HG02588 (cell line): ENCODE measurements at regions not wholly inside any gene's neighbourhood (a gene's known extent, or its start where the extent isn't known, plus 50 kb on each side); places are given as distances from the start of the nearest gene placed in this dataset.
A peak's percentile ranks its signal among the peaks of the same experiment; 100 is the strongest.
"Not testable (repeated sequence)": the region's sequence is repeated elsewhere in the genome, so short reads cannot be mapped to it uniquely, and the experiment has no call there.

Experiments
- ATAC-seq: cut with Tn5 transposase; IDR thresholded peaks from one replicate; pipeline ENCODE4 v1.9.1; 2021; ENCODE audit warnings: mild to moderate bottlenecking, moderate library complexity; ENCODE audit not compliant: unreplicated experiment

DNA sequence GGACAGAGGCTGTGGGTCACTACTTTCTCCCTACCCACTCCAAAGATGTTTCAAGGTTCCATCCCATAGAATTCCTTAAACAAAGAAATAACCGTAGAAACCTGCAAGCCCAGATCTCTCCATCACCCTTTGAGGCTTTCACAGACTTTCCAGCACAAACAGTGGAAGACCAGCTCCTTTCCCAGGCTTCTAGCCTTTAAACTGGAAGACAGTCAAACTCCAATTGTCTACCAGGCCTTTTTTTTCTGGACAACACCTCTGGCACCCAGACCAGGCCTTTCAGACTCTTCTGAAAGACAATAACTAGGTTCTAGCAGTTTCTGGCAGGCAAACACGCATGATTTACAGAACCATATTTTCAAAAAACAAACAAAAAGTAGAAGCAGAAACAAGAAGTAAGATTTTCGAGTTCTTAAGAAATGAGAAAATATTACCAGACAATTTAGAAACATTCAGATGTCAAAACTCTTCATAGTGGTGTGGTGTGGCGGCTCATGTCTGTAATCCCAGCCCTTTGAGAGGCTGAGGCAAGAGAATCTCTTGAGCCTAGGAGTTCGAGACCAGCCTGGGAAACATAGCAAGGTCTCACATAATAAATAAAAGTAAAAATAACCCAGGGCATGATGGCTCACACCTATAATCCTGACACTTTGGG is 73.0 kb upstream of the EPCAM start:
- ATAC-seq, result no peak

- no peak for ATAC-seq
Observed at GRCh38 chr2:47295131-47295980, 73.8 kb upstream of the EPCAM start.

- ATAC-seq, result no peak
Observed at GRCh38 chr2:47293976-47294375, 75.1 kb upstream of the EPCAM start.

- no peak for ATAC-seq
Observed at GRCh38 chr2:47288864-47289263, 80.2 kb upstream of the EPCAM start.

- ATAC-seq, result no peak
Observed at GRCh38 chr2:47283659-47284058, 85.5 kb upstream of the EPCAM start.

DNA sequence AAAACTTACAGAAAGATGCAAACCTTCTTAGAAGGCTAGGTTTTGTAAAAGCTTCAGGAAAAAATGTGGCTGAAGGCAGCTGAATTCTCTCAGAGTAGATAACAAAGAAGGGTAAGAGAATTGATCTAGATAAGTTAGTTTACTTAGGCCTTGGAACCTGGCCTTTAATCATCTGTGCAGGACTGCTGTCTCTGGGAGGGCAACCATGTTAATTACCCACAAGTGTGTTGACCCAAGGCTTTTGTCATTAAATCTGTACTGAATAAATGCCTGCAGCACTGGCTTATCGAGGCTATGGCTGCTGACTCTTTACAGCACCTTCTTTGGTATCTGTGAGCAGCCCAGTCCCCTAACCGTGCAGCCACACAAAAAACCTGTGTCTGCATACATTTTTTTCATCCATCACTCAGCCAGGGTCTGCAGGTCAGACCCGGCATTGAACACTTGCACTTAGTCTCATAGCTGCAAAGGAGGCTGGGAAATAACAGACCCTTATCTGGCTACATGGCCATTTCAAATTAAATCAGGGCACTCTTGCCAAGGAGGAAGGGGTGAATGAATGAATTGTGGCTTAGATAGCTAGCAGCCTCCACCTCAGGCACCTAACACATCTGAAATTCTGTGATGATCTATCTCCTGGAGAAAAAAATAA is 86.4 kb upstream of the EPCAM start:
- no peak for ATAC-seq

GRCh38 chr2:47279525-47279924 is 89.6 kb upstream of the EPCAM start:
- ATAC-seq, result not testable (repeated sequence)

GRCh38 chr2:47277987-47278386 is 91.1 kb upstream of the EPCAM start:
- no peak for ATAC-seq

GRCh38 chr2:47277187-47277586 is 91.9 kb upstream of the EPCAM start:
- ATAC-seq, result no peak

- ATAC-seq, result no peak
Observed at GRCh38 chr2:47276061-47276460, 93.0 kb upstream of the EPCAM start.

DNA sequence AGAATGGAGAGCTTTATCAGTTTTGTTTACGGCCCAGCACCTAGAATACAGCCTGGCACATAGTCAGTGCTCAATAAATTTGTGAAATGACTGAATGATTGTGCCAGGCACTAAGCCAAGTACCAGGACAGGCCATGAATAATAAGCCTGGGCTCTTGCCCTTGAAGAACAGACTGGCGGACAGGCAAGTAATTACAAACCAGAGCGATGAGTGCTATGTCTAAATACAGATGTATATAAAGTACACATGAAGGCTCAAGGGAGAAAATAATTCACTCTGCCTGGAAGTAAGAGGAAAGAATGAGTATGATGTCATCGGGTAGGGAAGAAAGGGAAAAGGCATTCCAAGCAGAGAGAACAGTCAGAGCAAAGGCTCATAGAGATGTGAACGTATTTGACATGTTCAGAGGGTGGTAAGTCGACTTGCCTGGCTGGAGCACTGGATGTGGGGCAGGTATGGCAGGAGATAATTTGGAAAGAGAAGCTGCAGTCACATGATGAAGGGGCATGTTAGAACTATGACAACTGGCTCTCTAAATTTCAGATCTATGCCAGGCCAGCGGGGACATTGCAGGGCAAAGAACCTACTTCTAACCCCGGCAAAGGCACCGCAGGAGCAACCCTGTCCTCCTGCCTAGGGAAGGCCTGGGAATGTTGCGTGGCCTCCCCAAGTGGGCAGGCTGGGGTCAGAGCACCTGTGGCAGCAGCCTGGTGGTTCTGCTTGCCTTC is 94.9 kb upstream of the EPCAM start:
- no peak for ATAC-seq

GRCh38 chr2:47272905-47273758 is 96.0 kb upstream of the EPCAM start:
- no peak for ATAC-seq

GRCh38 chr2:47272031-47272864 is 95.9 kb upstream of the CALM2 start:
- peak; percentile 74 for ATAC-seq

GRCh38 chr2:47271054-47272000 is 95.0 kb upstream of the CALM2 start:
- no peak for ATAC-seq

DNA sequence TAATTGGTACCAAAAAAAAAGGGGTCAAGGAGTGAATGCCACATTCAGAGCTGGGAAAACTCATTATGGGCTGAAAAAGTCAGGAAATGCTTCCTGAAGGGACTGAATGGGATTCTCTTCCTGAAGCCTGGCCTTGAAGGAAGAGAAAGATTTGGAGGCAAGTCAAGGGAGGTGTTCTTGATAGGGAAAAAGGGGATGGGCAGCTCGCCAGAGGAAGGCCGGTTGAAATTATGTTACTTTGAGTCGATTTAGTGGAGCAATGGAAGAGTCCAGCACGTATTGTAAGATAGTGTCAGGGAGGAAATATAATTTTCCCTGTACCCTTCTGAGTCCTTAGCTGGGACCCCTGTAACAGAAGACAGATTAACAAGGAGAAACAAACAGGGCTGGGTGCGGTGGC is 94.1 kb upstream of the CALM2 start:
- ATAC-seq, result no peak

DNA sequence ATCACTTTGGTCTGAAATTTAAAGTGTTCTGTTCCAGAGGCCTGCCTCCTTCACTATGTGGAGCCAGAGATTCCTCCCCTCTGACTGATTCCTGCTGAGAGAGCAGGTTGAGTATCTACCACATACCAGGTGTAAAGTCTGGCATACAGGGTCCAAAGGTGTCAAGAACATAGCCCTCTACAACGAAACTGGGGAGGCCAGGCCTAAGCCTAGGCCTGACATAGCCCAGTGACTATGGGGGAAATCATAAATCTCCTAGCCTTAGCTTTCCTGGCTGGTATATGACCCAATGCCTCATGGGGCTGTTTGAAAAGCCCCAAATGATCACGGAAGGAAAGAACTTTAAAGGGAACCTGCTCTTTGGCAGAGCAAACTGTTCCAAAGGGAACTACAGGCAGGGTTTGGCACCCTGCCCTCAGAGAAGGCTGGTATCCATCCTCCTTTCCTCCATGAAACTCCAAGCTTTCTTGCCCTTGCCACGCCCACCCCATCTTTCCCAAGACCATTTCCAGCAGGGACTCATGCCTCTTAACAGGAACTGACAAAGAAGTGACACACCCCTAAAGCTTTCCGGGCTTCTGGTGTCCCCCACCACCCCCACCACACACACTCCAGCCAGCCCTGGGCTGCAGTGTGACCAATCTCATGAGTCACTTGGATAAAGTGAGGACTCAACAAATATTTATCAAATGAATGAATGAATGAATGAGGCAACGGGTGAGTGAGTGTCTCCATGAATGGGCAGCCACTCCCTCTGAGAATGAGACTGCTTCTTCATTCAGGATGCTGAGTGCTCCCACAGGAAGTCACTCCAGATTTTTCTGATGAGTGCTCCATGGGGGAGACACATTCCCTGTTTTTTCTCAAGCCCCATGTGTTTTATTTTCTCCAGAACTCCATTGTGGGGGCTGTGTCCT is 93.3 kb upstream of the CALM2 start:
- ATAC-seq, result no peak

GRCh38 chr2:47267711-47268086 is 91.4 kb upstream of the CALM2 start:
- no peak for ATAC-seq
